HG03558 (cell line): ENCODE measurements at regions not wholly inside any gene's neighbourhood (a gene's known extent, or its start where the extent isn't known, plus 50 kb on each side); places are given as distances from the start of the nearest gene placed in this dataset.
A peak's percentile ranks its signal among the peaks of the same experiment; 100 is the strongest.

ENCODE experiments used
- ATAC-seq: cut with Tn5 transposase; IDR thresholded peaks from one replicate; pipeline ENCODE4 v1.9.1; 2021; ENCODE audit warnings: moderate number of reproducible peaks; ENCODE audit not compliant: unreplicated experiment; ENCODE audit errors: extremely low read depth

DNA sequence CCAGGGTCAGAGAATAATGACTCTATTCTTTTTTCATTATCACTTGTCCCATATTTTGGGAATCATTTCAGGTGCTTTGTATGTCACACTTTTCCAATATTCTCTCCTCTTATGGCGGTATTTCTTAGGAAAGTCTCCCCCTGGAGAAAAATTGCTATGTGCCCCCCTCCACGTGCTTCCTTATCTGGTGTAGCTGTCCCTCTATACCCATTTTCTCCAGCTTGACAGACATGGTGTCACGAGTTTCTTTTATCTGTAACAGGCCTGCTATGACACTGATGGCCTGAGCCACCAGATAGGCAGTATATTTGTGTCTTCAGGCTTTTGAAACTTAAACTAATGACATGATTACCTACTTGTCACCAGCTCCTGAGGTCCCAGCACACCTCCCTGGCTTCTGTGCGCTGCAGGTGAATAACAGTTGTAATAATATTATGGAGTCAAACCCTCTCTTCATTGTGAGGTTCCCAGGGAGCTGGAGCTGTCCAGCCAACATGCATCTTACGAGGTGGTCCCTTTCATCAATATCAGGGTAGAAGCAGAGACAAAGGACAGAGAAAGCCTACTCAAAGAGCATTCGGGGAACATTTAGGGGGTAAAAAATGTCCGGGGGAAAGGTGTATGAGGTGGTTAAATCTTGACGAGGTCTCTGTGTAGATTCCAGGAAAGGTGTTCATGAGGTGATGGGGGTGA, 71.2 kb upstream of the DUSP10 start:
- no peak for ATAC-seq

DNA sequence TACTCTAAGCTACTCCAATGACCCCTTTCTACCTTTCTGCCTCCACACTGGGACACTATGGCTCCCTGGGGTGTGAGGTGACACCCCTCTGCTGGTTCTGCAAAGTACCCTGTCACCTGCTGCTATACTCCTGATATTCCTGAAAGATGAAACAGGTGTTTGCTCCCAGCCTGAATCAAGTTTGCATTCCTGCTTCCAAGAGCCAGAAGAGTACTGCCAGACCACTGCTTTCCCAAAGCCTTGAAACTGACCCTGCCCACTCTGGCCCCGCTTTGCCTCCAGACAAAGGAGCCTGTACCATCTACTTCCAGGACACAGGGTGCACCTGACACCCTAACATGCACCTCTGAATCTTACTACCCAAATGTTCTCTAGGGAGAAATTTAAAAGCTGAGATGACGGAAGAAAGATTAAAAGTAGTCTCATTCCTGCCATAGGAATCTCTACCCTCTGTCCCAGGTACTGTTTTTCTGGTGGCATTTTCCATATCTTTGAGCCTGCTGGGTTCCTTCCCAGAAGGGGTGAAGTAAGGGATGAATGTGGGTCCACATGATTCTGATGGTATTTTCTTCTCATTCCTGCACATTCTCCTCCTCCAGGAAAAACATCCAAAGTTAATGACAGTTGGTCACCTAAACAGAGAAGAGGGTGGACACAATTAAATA, 70.3 kb upstream of the DUSP10 start:
- no peak for ATAC-seq

DNA sequence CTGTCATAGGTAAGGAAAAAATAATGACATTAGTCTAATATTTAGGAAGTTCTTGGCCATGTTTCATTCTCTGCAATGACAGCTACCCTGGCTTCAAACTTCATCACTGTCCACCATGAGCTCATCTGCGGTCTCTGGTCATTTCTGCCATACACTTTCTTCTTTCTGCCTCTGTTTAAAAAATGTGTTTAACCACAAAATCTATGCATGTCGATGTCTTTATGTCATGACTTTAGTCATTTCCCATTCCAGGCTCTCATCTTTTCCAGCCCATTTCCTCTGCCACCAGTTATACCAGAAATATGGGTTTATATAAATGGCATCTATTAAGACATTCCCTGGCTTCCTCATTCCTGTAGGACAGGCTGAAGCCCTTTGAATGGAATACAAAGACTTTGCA, 68.5 kb upstream of the DUSP10 start:
- no peak for ATAC-seq

DNA sequence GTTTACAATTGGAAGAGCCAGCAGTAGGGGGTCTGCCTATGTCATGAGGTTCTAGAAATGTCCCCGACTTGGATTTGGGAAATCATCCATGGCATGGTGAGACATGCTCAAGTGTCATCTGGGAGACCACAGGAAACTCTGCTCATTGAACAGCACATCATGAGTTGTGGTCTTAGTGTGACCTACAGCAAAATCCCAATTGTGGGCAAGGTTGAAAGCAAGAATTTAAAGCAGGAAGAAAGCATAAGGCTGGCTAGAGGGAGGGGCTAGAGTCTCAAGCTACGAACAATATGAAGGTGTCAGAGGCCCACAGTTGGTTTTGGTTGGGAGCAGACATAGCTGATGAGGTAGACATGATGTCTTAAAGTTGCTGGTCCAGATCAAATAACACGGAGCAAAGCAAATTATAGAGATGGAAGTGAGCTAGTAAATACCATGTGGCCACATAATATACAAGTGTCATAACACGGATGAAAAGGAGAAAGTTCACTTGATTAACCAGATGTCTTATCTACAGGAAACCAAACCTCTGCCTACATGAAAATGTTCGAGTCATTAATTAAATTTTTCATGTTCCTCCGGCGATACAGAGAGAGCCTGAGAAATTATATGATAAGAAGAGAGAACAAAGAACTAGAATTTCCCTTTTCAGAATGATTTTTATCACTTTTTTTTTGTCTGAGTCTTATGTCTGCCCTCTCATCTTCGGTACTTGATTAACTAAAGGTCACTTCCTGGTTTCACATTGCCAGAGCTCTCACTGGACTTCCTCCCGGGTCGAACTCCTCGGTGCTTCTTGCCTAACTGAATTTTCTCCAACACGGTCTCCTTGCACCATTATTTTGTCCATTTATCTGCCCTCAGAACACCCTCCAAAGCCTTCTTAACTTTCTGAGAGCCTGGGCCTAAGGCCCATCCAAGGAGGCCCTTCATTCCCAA, 67.5 kb upstream of the DUSP10 start:
- no peak for ATAC-seq

DNA sequence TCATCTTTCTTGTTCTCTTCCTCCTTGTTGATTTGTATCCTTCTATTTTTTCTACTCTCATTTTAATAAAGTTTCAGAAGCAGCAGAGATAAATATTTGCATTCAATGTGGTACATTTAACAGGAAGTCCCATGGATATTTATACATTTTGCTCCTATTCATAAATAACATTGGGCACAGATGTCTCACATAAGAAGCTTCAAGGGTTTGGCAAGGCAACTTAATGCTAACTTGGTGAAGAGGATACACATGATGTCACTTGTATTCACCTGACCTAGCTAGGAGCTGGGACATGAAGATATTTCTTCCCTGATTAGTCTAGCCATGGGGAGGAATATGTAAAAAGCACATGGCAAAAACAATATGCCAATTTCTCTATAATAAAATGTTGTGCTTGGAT, 65.1 kb upstream of the DUSP10 start:
- no peak for ATAC-seq

DNA sequence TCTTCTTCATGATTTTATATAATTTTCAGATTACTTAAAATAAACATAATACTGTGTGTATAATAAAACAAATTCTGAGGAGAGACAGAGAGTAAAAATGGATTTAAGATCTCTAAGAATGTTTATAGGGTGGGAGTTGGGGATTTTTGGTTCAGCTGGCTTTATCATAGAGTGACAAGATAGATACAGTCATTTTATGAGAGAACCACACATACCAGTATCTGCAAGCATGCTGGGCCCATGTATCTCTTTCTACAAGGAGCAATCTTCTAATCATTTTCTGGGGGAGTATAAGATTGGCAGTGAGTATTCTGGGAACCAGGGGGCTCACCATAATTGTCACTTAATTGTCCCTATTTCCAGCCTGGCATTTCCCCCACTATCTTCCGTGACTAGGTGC, 64.3 kb upstream of the DUSP10 start:
- no peak for ATAC-seq

DNA sequence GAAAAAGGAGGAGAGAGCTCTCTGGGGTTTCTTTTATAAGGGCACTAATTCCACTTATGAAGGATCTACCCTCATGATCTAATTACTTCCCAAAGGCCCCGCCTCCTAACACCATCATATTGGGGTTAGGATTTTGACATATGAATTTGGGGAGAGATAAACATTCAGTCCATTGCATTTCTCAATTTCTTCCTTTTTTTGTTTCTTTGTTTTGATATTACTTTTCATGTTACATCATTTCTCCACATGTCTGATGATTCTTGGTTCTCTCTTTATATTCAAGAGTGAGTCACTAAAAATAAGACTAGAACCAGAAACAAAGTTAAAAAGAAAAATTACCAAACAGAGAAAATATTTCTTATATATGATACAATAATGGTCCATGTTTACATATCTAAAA, 63.2 kb upstream of the DUSP10 start:
- ATAC-seq: no peak

DNA sequence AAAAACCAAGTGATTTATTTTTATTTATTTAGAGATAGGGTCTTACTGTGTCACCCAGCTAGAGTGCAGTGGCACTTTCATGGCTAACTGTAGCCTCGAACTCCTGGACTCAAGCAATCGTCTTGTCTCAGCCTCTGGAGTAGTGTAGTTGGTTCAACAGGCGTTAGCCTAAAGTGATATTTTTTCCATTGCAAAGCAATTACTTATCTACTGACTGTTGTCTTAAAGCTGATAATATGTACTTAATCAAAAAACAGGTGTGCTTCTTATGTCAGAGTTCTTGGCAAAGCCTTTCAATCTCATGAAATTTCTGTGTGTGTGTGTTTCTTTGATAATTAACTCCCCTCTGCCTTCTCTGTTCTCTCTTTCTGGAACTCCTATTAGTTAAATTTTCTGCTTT, 62.4 kb upstream of the DUSP10 start:
- ATAC-seq: no peak

DNA sequence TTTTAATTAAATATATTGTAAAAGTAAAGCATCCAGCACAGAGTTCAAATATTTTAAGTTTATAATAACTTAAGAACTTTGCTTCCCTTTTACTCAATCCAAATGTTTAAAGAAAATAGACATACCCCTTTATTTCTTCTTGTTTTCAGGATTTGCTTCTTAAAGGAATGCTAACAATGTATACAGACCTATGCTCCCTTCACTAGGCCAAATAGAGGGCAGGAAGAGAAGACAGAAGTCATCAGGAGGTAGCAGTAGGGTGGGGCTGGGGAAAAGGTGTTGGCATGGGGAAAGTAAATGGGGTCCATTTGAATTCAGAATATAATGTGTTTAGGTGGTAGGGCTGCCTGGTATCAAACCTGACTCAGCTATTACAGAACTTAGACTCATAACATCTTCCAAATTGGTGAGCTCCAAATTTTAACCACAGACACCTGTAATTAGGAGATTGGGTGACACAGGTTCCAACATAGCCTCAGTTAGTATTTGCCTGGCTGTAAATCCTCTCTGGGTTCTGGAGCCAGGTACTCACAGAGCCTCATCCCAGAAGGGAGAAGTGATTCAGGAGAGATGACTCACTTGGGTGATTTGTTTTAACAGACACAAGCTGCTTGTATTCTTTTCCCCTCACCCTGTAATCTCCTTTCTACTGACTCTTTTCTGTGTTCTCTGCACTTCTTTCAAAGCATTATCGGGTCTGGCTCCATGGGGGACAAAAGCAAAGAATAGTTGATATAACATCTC, 60.1 kb upstream of the DUSP10 start:
- no peak for ATAC-seq

DNA sequence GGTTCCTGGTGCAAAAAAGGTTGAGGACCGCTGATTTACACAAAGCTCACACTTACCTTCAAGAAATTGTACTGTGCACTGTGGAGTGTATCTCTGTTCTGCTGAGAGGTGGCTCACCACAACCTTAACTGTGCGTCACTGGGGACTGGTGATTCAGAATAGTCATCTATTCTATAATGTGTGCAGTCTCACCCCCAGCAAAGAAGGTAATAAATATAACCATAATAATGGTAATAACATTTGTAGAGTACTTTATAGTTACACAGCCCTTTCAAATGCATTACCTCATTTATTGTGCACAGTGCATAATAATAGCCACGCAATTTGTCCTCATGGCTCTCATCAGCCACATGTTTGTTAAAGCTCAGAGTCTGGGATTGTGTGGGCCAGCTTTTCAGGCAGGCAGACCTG, 59.4 kb upstream of the DUSP10 start:
- ATAC-seq: no peak

DNA sequence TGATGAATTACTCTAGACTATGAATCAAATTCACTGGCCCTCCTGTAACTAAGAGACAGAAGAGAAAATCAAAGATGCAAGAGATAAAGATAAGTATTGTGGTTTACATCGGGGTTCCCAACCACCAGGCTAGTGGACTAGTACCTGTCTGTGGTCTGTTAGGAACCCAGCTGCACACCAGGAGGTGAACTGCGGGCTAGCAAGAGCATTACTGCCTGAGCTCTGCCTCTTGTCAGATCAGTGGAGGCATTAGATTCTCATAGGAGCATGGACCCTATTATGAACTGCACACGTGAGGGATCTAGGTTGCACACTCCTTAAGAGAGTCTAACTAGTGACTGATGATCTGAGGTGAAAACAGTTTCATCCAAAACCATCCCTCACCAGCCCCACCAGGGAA, 58.9 kb upstream of the DUSP10 start:
- ATAC-seq: no peak

DNA sequence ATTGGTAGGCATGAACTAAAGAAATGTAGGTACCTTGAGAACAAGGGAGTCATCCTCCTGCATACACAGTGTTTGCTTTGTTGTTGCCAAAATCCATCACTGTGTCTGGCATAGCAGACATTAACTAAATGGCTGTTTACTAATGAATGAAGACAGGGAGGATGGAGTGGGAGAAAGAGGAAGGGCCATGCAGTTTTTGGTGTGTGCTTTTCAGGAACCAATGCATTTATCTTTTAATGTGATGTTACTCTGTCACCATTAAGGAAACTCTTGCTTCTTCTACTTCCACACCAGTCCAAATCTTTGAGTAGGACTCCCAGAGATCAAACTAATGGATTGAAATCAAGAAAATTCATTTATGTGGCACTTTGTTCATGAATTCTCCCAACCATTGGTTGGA, 55.6 kb upstream of the DUSP10 start:
- ATAC-seq: no peak

DNA sequence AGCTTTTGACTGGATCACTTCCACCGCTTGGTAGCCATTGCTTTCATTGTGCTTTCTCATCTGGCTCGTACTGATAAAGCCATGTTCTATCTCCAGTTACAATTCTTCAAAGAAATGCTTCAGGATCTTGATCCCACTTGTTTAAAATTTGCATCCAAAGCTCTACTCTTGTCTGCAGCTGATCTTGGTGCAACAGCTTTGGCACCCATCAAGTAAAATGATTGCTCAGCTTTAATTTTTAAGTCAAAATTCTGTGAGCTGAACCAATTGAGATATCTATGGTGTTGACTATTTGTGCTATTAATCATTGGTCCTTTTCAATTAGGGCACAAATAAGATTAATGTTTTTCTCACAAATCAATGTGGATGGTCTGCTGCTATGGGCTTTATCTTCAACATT, 54.8 kb upstream of the DUSP10 start:
- ATAC-seq: no peak

DNA sequence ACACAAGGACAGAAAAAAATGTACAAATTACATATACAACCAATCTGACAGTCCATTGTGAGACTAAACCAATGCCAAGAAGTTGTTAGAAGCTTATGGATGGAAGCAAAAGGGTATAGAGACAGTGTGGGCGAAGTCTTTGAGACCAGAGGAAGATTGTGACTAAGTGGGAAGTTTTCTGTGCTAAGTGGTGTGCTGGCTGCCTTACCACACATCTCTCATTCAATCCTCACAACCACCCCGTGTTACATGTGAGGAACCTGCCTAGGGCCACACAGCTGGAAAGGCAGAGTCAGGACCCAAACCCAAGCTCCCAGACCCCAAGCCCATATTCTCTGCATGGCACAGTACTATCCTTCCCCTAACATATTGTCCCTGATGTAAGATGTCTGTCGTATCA, 53.5 kb upstream of the DUSP10 start:
- no peak for ATAC-seq

DNA sequence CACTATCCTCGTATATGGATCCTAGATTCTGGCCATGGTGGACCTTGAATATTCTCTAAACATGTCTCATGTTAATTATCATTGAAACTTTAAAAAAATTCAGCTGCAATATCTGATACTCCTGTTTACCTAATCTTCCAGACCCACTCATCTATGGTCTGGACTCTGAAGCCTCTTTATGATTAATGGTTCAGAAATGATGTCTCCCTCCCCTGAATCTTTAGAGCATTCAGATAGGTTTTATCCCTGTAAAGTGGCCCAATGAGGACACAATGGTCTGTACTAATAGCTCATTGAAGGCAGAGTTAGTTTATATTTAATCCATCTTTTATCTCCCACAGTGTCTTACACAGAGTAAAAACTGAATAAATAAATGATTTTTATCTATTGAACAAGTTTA, 53.0 kb upstream of the DUSP10 start:
- ATAC-seq: no peak

DNA sequence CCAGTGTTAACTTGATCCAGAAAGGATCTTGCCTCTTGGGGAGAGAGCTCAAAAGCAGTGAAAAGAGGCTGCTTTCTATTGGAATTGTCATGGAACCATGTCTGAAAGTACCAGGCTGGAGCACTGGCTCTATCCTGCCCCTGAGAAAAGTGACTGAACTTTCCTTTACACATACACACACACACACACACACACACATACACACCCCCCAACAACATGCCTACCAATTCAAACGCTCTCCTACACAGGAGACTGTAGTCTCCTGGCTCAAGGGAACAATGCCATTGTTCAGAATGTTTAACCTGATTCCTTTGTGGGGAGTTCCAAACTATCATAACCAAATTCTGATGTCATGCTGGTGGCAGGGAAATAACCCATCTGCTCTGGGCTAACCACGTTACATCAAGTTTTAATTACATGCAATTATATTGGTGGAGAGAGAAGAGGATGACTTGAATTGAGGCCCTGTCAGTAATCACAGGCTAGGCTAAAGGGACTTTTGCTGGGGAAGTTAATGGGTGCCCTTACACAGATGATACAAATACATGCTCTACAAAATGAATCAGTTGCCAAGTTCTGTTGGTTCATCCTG, 52.3 kb upstream of the DUSP10 start:
- peak; percentile 60 for ATAC-seq

DNA sequence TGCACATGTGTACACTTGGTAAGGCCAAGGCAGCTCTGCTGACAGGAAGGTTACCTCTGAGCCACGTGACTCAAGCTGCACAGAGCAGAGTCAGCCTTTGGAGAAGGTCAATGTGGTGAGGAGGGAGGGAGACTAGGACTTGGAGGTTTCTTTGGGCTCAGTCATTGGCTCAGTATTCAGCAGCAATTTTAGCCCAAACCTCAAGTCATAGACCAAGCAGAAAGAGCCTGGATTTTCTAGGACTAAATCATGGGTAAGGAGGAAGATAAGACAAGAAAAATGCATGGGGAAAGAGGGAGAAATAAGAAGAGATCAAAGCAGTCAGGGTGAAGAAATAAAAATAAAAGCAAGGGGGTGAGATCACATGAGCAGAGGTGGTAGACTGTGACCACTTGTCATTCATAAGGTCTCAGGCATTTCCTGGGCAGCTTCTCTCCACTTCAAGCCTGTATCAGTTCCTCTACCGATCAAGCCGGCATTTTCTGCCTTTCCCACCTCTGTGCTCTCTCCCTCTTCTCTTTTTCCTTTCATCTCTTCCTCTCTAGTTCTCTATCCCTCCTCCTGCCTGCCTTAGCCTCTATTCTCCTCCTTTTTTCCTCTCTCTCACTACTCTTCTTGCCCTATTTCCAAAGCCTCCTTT, 51.7 kb upstream of the DUSP10 start:
- peak; percentile 58 for ATAC-seq

DNA sequence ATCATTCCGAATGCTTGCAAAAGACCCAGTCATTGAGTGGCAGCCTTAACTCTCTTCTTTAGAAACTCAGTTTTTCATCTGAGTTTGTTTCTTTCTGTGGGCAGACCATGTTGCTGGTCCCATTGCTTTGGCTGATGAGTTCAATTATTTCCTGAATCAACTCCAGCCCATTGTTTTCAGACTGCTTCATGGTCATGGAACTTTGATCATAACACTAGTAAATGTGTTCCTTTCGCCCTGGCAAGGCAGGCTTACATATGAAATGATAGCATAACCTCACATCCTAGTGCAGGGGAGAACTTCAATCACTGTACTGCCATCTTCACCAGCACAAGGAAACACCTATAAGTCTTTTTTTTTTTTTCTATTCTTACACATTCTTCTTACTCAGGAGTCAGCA, 50.0 kb upstream of the DUSP10 start:
- no peak for ATAC-seq
